Astrocyte of the hippocampus (primary cell): ENCODE measurements at regions not wholly inside any gene's neighbourhood (a gene's known extent, or its start where the extent isn't known, plus 50 kb on each side); places are given as distances from the start of the nearest gene placed in this dataset.
A peak's percentile ranks its signal among the peaks of the same experiment; 100 is the strongest.

Source experiments
- DNase-seq: peaks from one replicate; pipeline ENCODE4 v3.0.0; 2011; ENCODE audit warnings: low read depth, low spot score

GRCh38 chr3:84439476-84439875 lies 519.3 kb upstream of the CADM2 start:
- DNase-seq: no peak

- DNase-seq: peak; percentile 31
Observed at GRCh38 chr3:84440291-84440690, 518.5 kb upstream of the CADM2 start.

- peak; percentile 41 for DNase-seq
Observed at GRCh38 chr3:84442533-84442932, 516.3 kb upstream of the CADM2 start.

- DNase-seq: peak; percentile 10
Observed at GRCh38 chr3:84444726-84445521, 513.9 kb upstream of the CADM2 start.

GRCh38 chr3:84487296-84487695 lies 471.5 kb upstream of the CADM2 start:
- DNase-seq: no peak

GRCh38 chr3:84504761-84505160 lies 454.0 kb upstream of the CADM2 start:
- no peak for DNase-seq

- DNase-seq: no peak
Observed at GRCh38 chr3:84510007-84510406, 448.8 kb upstream of the CADM2 start.

GRCh38 chr3:84522893-84523292 lies 435.9 kb upstream of the CADM2 start:
- DNase-seq: no peak

GRCh38 chr3:84536916-84537315 lies 421.9 kb upstream of the CADM2 start:
- no peak for DNase-seq

- DNase-seq: no peak
Observed at GRCh38 chr3:84538597-84538996, 420.2 kb upstream of the CADM2 start.

GRCh38 chr3:84547207-84547606 lies 411.6 kb upstream of the CADM2 start:
- peak; percentile 18 for DNase-seq

- peak; percentile 38 for DNase-seq
Observed at GRCh38 chr3:84547971-84548970, 410.5 kb upstream of the CADM2 start.

GRCh38 chr3:84555629-84556028 lies 403.2 kb upstream of the CADM2 start:
- no peak for DNase-seq

- DNase-seq: no peak
Observed at GRCh38 chr3:84566256-84566655, 392.5 kb upstream of the CADM2 start.

- no peak for DNase-seq
Observed at GRCh38 chr3:84567796-84568195, 391.0 kb upstream of the CADM2 start.

- no peak for DNase-seq
Observed at GRCh38 chr3:84573962-84574361, 384.8 kb upstream of the CADM2 start.

GRCh38 chr3:84586427-84586826 lies 372.4 kb upstream of the CADM2 start:
- DNase-seq: no peak

- no peak for DNase-seq
Observed at GRCh38 chr3:84600703-84601225, 358.0 kb upstream of the CADM2 start.

- no peak for DNase-seq
Observed at GRCh38 chr3:84601303-84601702, 357.5 kb upstream of the CADM2 start.

GRCh38 chr3:84621823-84622222 lies 337.0 kb upstream of the CADM2 start:
- no peak for DNase-seq

- no peak for DNase-seq
Observed at GRCh38 chr3:84634668-84635067, 324.1 kb upstream of the CADM2 start.

GRCh38 chr3:84637272-84637671 lies 321.5 kb upstream of the CADM2 start:
- DNase-seq: no peak
